GM12873 (cell line): ENCODE measurements at regions not wholly inside any gene's neighbourhood (a gene's known extent, or its start where the extent isn't known, plus 50 kb on each side); places are given as distances from the start of the nearest gene placed in this dataset.

Experiments used
- TF ChIP-seq, protein P1 (sequence below): IDR thresholded peaks from 2 replicates; pipeline ENCODE4 v1.5.1; 2012; ENCODE audit warnings: low read depth, mild to moderate bottlenecking, moderate library complexity, low read length, control low read depth; ENCODE audit not compliant: insufficient read depth; ENCODE audit errors: missing control alignments

DNA sequence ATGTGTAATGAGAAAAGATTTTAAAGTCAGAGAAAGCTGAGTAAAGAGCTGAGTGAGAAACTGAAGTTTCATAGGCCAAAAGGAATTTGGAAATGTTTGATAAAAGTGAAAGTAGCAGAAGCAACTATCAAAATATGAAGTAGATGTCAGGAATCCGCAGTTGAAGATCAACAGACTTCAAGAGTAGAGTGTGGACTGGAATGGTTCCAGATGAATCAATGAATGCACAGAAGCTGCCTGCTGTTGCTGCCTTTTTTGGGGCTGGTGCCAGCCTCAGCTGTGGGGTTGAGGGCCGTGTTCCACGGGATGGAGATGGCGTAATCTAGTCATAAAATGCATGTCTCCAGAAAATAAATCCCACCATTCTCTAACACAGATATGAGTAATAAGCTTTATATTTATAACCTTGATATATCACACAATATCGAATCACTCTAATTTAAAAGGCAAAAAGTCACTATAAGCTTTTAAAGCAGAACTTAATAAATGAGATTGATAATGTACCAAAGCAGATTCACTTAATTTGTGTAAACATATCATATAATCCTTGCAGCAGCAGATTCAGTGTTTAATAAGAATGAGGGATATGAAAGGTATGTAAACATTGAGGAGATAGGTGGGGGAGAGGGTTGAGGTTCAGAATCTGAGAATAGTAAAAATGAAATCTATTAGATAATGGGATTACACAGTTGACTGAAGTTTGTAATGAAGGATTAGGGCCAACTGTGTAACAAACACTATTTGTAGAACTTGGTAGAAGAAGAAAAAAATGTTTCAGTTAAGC lies 652.3 kb upstream of the FTMT start:
- TF ChIP-seq, protein P1, sequence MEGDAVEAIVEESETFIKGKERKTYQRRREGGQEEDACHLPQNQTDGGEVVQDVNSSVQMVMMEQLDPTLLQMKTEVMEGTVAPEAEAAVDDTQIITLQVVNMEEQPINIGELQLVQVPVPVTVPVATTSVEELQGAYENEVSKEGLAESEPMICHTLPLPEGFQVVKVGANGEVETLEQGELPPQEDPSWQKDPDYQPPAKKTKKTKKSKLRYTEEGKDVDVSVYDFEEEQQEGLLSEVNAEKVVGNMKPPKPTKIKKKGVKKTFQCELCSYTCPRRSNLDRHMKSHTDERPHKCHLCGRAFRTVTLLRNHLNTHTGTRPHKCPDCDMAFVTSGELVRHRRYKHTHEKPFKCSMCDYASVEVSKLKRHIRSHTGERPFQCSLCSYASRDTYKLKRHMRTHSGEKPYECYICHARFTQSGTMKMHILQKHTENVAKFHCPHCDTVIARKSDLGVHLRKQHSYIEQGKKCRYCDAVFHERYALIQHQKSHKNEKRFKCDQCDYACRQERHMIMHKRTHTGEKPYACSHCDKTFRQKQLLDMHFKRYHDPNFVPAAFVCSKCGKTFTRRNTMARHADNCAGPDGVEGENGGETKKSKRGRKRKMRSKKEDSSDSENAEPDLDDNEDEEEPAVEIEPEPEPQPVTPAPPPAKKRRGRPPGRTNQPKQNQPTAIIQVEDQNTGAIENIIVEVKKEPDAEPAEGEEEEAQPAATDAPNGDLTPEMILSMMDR = no peak

DNA sequence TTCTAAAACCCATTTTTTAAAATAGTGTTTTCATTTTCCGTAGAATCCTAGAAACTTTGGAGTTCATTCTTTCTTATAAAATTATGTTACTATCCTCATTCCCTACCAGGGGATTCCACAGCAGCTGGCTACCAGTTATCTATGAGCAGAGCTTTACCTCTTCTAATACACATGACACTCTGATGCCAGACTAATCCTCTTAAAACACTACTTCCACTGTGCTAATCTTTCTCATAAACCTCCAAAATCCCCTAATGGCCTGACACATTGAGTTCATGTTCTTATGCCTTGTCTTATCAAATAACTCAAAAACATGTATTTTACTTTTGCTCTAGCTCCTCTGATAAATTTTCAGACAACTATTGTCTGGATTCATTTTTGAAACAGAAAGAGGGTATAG lies 633.6 kb upstream of the FTMT start:
- TF ChIP-seq, protein P1 = no peak

DNA sequence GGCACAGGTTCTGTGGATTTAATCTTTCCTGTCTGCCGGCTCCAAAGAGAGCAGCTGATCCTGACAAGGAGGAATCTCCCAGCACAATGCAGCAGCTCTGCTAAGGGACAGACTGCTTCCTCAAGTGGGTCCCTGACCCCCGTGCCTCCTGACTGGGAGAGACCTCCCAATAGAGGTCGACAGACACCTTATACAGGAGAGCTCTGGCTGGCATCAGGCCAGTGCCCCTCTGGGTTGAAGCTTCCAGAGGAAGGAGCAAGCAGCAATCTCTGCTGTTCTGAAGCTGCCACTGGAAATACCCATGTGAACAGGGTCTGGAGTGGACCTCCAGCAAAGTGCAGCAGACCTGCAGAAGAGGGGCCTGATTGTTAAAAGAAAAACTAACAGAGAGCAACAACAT lies 630.2 kb upstream of the FTMT start:
- TF ChIP-seq, protein P1 = no peak

DNA sequence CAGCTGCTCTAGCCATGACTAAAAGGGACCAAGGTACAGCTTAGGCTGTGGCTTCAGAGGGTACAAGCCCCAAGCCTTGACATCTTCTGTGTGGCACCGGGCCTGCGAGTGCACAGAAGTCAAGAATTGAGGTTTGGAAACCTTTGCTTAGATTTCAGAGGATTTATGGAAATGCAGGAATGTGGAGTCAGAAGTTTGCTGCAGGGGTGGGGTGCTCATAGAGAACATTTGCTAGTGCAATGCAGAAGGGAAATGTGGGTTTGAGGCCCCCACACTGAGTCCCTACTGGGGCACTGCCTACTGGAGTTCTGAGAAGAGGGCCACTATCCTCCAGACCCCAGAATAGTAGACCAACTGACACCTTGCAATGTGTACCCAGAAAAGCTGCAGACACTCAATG lies 624.9 kb upstream of the FTMT start:
- TF ChIP-seq, protein P1 = no peak

DNA sequence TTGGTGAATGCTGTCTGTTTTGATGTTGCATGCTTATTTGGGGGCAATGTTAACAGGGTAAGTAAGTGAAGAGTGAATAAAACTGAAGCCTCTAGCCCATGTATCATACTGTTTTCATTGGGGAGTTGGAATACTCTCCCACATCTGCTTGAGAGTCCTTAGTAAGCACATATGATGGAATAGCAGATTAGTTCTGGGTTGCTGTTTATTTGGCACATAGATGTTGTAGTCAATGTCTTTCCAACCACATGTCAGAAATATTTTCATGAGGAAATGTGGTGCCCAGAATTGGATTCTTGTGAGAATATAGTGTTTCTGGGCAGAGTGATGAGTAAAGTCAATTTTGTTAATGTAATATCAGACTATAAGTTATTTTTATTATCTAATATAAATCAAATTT lies 611.7 kb upstream of the FTMT start:
- TF ChIP-seq, protein P1 = no peak

DNA sequence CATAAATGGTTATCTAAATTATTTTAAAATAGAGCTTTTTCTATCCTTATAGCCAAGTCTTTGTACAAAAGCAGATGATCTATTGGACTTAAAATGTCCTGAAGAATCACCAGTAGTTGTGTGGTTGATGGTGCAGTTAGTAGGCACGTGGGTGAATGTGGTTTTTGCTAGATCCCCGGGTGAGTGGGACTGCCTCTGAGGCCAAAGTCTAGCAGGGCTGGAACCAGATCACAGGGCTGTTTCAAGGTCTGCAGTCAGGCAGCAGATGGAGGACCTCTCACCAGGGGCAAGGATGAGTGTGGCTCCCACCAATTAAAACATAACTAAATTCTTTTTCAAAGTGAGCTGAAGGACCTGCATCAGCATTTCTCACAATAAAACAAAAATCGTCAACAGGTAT lies 604.7 kb upstream of the FTMT start:
- TF ChIP-seq, protein P1 = no peak

DNA sequence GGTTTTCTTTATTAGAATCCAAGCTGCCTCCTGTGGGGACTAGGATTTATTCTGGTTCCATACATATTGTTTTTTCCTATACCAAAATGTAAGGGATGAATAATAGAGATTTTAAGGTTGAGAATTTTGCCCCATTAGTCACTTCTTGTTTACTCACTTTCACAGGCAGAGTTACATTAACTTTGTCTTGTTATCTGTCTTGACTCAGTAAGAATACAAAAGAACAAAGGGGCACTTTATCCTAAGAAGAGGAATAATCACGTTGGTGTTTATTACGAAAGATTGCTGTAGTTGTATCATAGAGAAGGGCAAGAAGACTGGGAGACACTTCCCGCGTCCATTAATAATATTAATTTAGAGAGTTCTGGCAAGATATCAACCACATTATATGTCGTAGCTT lies 599.7 kb upstream of the FTMT start:
- TF ChIP-seq, protein P1 = no peak

DNA sequence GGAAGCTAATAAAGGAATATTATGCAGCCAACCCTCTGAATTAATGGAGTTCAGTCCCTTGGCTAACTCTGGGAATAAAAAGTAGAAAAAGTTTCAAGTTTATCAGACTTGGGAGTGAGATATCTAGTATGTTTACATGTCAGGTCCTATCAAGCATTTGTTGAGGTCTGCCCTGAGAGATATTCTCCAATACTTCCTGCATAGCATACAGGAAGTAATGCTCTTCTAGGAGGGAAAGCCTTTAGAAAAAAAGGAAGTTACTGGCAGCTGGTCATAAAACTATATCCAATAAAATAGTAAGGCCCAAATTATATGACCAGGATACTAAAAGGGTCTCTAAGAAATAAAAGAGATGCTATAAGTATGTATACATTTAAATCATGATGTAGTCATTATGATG lies 594.1 kb upstream of the FTMT start:
- TF ChIP-seq, protein P1 = no peak
